ENCODE measurements at regions not wholly inside any gene's neighbourhood (a gene's known extent, or its start where the extent isn't known, plus 50 kb on each side); places are given as distances from the start of the nearest gene placed in this dataset.

DNA sequence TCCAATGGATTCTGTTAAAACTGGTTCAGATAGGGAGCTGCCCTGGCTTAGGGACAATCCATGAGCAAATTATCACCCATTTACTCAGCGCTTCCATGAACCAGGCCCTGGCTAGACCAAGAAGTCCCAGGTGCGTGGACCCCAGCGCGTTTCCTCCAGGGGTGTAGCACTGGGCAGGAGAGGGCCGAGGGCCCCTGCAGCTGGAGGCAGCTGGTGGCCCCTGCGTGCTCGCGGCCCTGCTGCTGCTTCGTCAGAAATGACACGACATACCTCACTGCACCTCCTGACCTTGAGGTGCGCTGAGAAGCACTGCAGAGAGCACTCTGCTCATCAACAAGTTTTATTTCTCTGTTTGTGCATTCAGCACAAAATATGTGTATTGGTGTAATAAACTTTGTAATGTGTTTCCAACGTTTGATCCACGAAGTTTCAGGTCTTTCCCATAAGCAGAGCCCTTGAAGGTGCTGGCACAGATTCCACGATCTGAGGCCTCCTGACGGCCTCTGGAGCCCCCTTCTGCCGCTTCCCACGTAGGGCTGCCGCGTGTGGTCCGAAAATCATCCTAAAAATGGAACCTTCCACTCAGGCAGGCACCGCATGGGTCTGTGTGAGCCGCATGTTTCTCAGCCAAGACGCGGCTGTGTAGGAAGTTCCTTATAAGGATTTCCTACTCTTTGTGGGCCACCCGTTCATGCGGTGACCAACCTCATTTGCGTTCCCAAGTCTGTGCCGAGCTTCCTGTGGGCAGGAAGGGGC, 50.8 kb upstream of the ZCCHC14 start:
- no peak overlapping the region for H3K4me3 ChIP-seq (replicated peaks in 1 of 3)
- no peak for DNase-seq
- no peaks in the 10 kb centered on the region for H3K4me1 ChIP-seq
- 69 to 75% methylated on average over 23 to 27 of the region's 28 CpGs for WGBS, 2 donors
- TF ChIP-seq POLR2A (IDR thresholded peaks at IDR 0.05) (no peak), CTCF (IDR thresholded peaks at IDR 0.05) (no peak)
- H3K27ac ChIP-seq: no peak overlapping the region
- intact Hi-C loops (cut with DNase I): no loop called here
- no peaks in the 10 kb centered on the region for H3K9me3 ChIP-seq
- H3K27me3 ChIP-seq: no peaks in the 10 kb centered on the region
- H3K36me3 ChIP-seq: no peaks in the 10 kb centered on the region

GRCh38 chr16:87542531-87543102, 49.8 kb upstream of the ZCCHC14 start:
- H3K27ac ChIP-seq: no peak overlapping the region
- DNase-seq: no peak
- 80 to 81% methylated on average over 17 of the region's 17 CpGs for WGBS, 2 donors
- no peaks in the 10 kb centered on the region for H3K4me1 ChIP-seq
- no peak overlapping the region for H3K4me3 ChIP-seq (replicated peaks in 1 of 3)
- H3K36me3 ChIP-seq: no peaks in the 10 kb centered on the region
- no peaks in the 10 kb centered on the region for H3K27me3 ChIP-seq
- TF ChIP-seq POLR2A (IDR thresholded peaks at IDR 0.05): no peak
- no peak for TF ChIP-seq CTCF (IDR thresholded peaks at IDR 0.05)
- intact Hi-C loops (cut with DNase I): no loop called here
- H3K9me3 ChIP-seq: no peaks in the 10 kb centered on the region
